ENCODE measurements at regions not wholly inside any gene's neighbourhood (a gene's known extent, or its start where the extent isn't known, plus 50 kb on each side); places are given as distances from the start of the nearest gene placed in this dataset.

GRCh38 chr3:189502256-189502655 lies 128.9 kb upstream of the TP63 start:
- no peak for TF ChIP-seq CTCF (conservative IDR thresholded peaks at IDR 0.05 in 1 of 2, IDR thresholded peaks at IDR 0.05 in 1 of 2; ENCODE audit: low read depth in 1 of 2, low read length in 2 of 2)
- TF ChIP-seq EZH2 (IDR thresholded peaks at IDR 0.05; ENCODE audit: low read length, missing control alignments) = no peak
